ENCODE measurements at regions not wholly inside any gene's neighbourhood (a gene's known extent, or its start where the extent isn't known, plus 50 kb on each side); places are given as distances from the start of the nearest gene placed in this dataset.

- Histone ChIP-seq H2AK5ac (ENCODE audit: low read depth, low read length) (no peak overlapping the region), H2BK12ac (ENCODE audit: low read depth, low read length) (no peak overlapping the region), H3K4me3 (ENCODE audit: extremely low read depth in 1 of 4, insufficient read depth in 2 of 4, low read depth in 3 of 4, low read length in 4 of 4) (no peak overlapping the region), H3K79me2 (ENCODE audit: control insufficient read depth in 1 of 2, insufficient read depth in 2 of 2, low read length in 2 of 2) (no peaks in the 10 kb centered on the region), H4K5ac (ENCODE audit: insufficient read length, low read depth, low read length) (no peak overlapping the region), H4K20me1 (replicated peaks in 1 of 2; ENCODE audit: control insufficient read depth in 1 of 2, insufficient read depth in 2 of 2, low read length in 2 of 2) (no peaks in the 10 kb centered on the region), H3K9ac (replicated peaks in 1 of 4; ENCODE audit: extremely low read depth in 1 of 4, low read depth in 3 of 4, low read length in 3 of 4) (no peak overlapping the region), H4K91ac (replicated peaks; ENCODE audit: insufficient read length, low read length) (no peak overlapping the region), H3K9me3 (ENCODE audit: insufficient read depth in 2 of 2, low read depth in 1 of 2, low read length in 1 of 2) (no peaks in the 10 kb centered on the region), H3K14ac (ENCODE audit: insufficient read length) (no peak overlapping the region), H3K79me1 (ENCODE audit: low read depth, low read length) (no peaks in the 10 kb centered on the region), H4K8ac (ENCODE audit: extremely low read depth, insufficient read depth, low read length) (no peak overlapping the region), H3K27ac (ENCODE audit: low read depth, low read length) (no peak overlapping the region), H3K27me3 (replicated peaks in 1 of 4; ENCODE audit: control insufficient read depth in 3 of 4, extremely low read depth in 1 of 4, insufficient read depth in 3 of 4, low read length in 3 of 4) (no peaks in the 10 kb centered on the region), H3K4me2 (ENCODE audit: insufficient read depth in 1 of 2, low read depth in 2 of 2, low read length in 2 of 2) (no peak overlapping the region), H3K56ac (replicated peaks; ENCODE audit: insufficient read length, low read depth, low read length) (no peak overlapping the region), H2BK120ac (replicated peaks; ENCODE audit: low read depth, low read length) (no peak overlapping the region), H2BK15ac (ENCODE audit: low read length) (no peak overlapping the region), H2BK5ac (ENCODE audit: low read depth, low read length) (no peak overlapping the region), H3K4ac (replicated peaks; ENCODE audit: insufficient read length, low read depth, low read length) (no peak overlapping the region), H2AFZ (ENCODE audit: low read length) (no peak overlapping the region), H3K36me3 (ENCODE audit: control insufficient read depth in 2 of 4, insufficient read depth in 4 of 4, low read length in 3 of 4) (no peaks in the 10 kb centered on the region), H3K23me2 (ENCODE audit: low read depth, low read length) (peaks cover 1% of the 10 kb centered on the region; the same call in 1 of the 2 replicates), H3K18ac (ENCODE audit: extremely low read depth, low read length) (no peak overlapping the region), H2BK20ac (ENCODE audit: low read length) (no peak overlapping the region), H3K4me1 (replicated peaks in 1 of 4; ENCODE audit: control insufficient read depth in 3 of 4, insufficient read depth in 4 of 4, low read length in 3 of 4) (no peaks in the 10 kb centered on the region), H3K23ac (ENCODE audit: insufficient read length) (no peak overlapping the region)
- CTCF ChIA-PET (ENCODE audit: partially characterized antibody), result interaction anchor here (1.0 to 10.1 kb wide), 9 partner anchors 12 to 335 kb away, joined by 3 to 101 read pairs (median 5); partner anchors contain the start of gene ADAMTS18
- FAIRE-seq (no peak), DNase-seq (ENCODE audit: low read depth in 1 of 2, low spot score in 2 of 2) (no peak)
- TF ChIP-seq SIN3A (conservative IDR thresholded peaks at IDR 0.05 in 1 of 2, IDR thresholded peaks at IDR 0.05 in 1 of 2; ENCODE audit: low read depth in 1 of 2, low read length in 2 of 2), result no peak
- POLR2A ChIA-PET (ENCODE audit: partially characterized antibody), result no interaction called here
- 68% methylated on average over 4 of the region's 4 CpGs; no CpG with 5 or more reads in 1 of the 2 experiments for WGBS, 2 experiments (ENCODE audit: extremely low coverage in 1 of 2, insufficient coverage in 1 of 2, insufficient read length in 1 of 2, insufficient replicate concordance in 2 of 2, low coverage in 1 of 2, low lambda C conversion rate in 2 of 2, missing lambda C conversion rate in 1 of 2)
Observed at GRCh38 chr16:77571115-77571862, 136.5 kb upstream of the ADAMTS18 start.

Data from H1 (cell line).